ENCODE measurements at regions not wholly inside any gene's neighbourhood (a gene's known extent, or its start where the extent isn't known, plus 50 kb on each side); places are given as distances from the start of the nearest gene placed in this dataset.
"Not testable (repeated sequence)": the region's sequence is repeated elsewhere in the genome, so short reads cannot be mapped to it uniquely, and the experiment has no call there.

DNA sequence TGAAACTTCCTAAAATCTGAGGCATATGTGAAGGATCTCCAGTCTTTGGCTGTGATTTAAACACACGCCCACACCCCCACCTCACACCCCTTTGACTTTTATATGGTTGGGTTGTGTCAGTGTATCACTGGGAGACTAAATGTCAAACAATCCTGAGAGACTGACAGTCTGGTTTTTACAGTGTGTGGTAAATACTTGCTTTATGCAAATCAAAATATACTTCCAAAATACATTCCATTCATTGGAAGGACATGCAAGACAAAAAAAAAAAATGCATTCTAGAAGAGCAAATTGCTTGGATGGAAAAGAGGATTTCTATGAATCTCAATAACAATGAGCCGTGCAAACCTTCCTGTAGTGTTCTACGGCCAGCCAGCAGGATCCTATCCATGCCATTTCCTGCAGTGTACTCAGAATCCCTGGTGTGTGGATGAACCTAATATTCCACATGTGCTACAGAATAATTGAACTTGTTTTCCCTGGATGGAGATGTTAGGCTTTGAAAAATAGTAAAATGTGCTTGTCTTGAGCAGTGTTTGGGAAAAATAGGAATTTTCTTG is 602.1 kb upstream of the GOT2 start:
- Histone ChIP-seq H3K4me2 (ENCODE audit: insufficient read depth, low read length) (no peak overlapping the region), H3K4me3 (ENCODE audit: insufficient read depth, low read length) (no peak overlapping the region), H2AFZ (ENCODE audit: low read length) (no peak overlapping the region), H3K9me3 (ENCODE audit: low read depth, low read length) (no peaks in the 10 kb centered on the region), H3K27ac (ENCODE audit: low read depth, low read length) (no peak overlapping the region), H4K20me1 (ENCODE audit: insufficient read depth, low read length) (no peaks in the 10 kb centered on the region), H3K36me3 (ENCODE audit: insufficient read depth, low read length) (no peaks in the 10 kb centered on the region), H3K27me3 (ENCODE audit: insufficient read depth, low read length) (no peaks in the 10 kb centered on the region), H3K4me1 (ENCODE audit: insufficient read depth, low read length) (no peaks in the 10 kb centered on the region), H3K79me2 (ENCODE audit: insufficient read depth, low read length) (no peaks in the 10 kb centered on the region)
- TF ChIP-seq, protein P1, sequence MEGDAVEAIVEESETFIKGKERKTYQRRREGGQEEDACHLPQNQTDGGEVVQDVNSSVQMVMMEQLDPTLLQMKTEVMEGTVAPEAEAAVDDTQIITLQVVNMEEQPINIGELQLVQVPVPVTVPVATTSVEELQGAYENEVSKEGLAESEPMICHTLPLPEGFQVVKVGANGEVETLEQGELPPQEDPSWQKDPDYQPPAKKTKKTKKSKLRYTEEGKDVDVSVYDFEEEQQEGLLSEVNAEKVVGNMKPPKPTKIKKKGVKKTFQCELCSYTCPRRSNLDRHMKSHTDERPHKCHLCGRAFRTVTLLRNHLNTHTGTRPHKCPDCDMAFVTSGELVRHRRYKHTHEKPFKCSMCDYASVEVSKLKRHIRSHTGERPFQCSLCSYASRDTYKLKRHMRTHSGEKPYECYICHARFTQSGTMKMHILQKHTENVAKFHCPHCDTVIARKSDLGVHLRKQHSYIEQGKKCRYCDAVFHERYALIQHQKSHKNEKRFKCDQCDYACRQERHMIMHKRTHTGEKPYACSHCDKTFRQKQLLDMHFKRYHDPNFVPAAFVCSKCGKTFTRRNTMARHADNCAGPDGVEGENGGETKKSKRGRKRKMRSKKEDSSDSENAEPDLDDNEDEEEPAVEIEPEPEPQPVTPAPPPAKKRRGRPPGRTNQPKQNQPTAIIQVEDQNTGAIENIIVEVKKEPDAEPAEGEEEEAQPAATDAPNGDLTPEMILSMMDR (IDR thresholded peaks at IDR 0.05; ENCODE audit: extremely low read depth, low read depth, low read length): no peak
- no peak for DNase-seq (ENCODE audit: insufficient read length, low spot score, missing footprints)

- not testable (repeated sequence) for H3K79me2 ChIP-seq (ENCODE audit: insufficient read depth, low read length); H3K27me3 ChIP-seq (ENCODE audit: insufficient read depth, low read length); H3K4me2 ChIP-seq (ENCODE audit: insufficient read depth, low read length); H3K27ac ChIP-seq (ENCODE audit: low read depth, low read length); H3K4me1 ChIP-seq (ENCODE audit: insufficient read depth, low read length); DNase-seq (ENCODE audit: insufficient read length, low spot score, missing footprints); H3K36me3 ChIP-seq (ENCODE audit: insufficient read depth, low read length); H4K20me1 ChIP-seq (ENCODE audit: insufficient read depth, low read length); H3K4me3 ChIP-seq (ENCODE audit: insufficient read depth, low read length); H2AFZ ChIP-seq (ENCODE audit: low read length); H3K9me3 ChIP-seq (ENCODE audit: low read depth, low read length)
Observed at GRCh38 chr16:59331708-59332107, 597.6 kb upstream of the GOT2 start.

DNA sequence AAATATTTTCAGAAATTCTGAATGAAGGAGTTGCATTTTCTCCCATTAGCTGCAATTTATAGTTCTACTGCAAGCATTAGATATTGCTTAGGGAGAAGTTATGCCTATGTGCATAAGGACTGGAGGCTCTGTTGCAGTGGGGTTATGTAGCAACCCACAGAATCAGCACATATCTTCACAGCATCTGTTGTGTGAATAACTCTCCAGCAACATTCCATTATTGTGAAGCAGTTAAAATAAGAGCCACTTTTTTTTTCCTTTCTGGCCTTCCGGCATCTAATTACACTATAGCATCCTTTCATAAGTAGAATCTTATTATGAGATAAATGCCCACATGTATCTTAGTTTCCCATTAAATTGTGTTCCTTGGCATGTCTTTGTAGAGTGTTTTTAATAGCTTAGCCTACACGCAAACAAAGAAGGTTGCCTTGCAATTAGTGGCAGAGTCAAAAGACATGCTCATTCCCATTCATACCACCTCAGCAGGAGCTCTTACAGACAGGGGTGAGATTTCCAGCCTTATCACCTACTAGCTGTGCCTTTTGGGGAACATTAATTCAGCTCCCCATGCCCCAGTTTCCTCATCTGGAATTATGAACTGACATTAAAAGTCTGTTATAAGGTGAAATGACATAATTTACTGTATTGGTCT is 596.0 kb upstream of the GOT2 start:
- Histone ChIP-seq H3K36me3 (ENCODE audit: insufficient read depth, low read length) (no peaks in the 10 kb centered on the region), H3K4me3 (ENCODE audit: insufficient read depth, low read length) (no peak overlapping the region), H3K27me3 (ENCODE audit: insufficient read depth, low read length) (no peaks in the 10 kb centered on the region), H4K20me1 (ENCODE audit: insufficient read depth, low read length) (no peaks in the 10 kb centered on the region), H3K79me2 (ENCODE audit: insufficient read depth, low read length) (no peaks in the 10 kb centered on the region), H3K27ac (ENCODE audit: low read depth, low read length) (no peak overlapping the region), H3K4me1 (ENCODE audit: insufficient read depth, low read length) (no peaks in the 10 kb centered on the region), H3K9me3 (ENCODE audit: low read depth, low read length) (no peaks in the 10 kb centered on the region), H3K4me2 (ENCODE audit: insufficient read depth, low read length) (no peak overlapping the region), H2AFZ (ENCODE audit: low read length) (no peak overlapping the region)
- TF ChIP-seq, protein P1 (IDR thresholded peaks at IDR 0.05; ENCODE audit: extremely low read depth, low read depth, low read length): no peak
- no peak for DNase-seq (ENCODE audit: insufficient read length, low spot score, missing footprints)

DNA sequence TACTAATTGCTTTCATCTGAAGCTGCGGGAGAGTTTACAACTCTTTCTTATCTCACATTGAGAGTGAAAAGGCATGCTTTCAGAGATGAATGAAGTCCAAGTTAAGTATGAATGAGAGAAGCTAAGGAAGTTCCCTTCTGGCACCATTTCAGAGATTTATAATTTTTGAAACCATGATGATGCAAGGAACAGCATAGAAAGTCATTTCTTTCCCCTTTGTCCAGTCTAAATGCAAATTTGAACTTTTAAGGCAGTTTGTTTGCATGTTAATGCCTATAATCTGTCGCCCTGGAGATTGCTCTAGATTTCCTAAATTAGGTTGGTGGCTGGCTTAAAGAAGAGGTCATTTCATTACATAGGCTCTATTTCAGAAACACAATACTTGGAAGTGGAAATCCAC is 594.8 kb upstream of the GOT2 start:
- H3K4me2 ChIP-seq (ENCODE audit: insufficient read depth, low read length): no peak overlapping the region
- DNase-seq (ENCODE audit: insufficient read length, low spot score, missing footprints): no peak

More for the DNA sequence above, 594.8 kb upstream of the GOT2 start:
- H3K27me3 ChIP-seq (ENCODE audit: insufficient read depth, low read length): no peaks in the 10 kb centered on the region
- H3K4me1 ChIP-seq (ENCODE audit: insufficient read depth, low read length): no peaks in the 10 kb centered on the region
- no peaks in the 10 kb centered on the region for H4K20me1 ChIP-seq (ENCODE audit: insufficient read depth, low read length)
- H3K4me3 ChIP-seq (ENCODE audit: insufficient read depth, low read length): no peak overlapping the region
- H3K36me3 ChIP-seq (ENCODE audit: insufficient read depth, low read length): no peaks in the 10 kb centered on the region
- TF ChIP-seq, protein P1 (IDR thresholded peaks at IDR 0.05; ENCODE audit: extremely low read depth, low read depth, low read length): no peak
- no peaks in the 10 kb centered on the region for H3K9me3 ChIP-seq (ENCODE audit: low read depth, low read length)
- no peak overlapping the region for H2AFZ ChIP-seq (ENCODE audit: low read length)
- H3K27ac ChIP-seq (ENCODE audit: low read depth, low read length): no peak overlapping the region
- no peaks in the 10 kb centered on the region for H3K79me2 ChIP-seq (ENCODE audit: insufficient read depth, low read length)
